Activated CD8-positive, alpha-beta memory T cell treated with anti-CD3 and anti-CD28 coated beads, Interleukin-2, amount 10 ng/mL, durations not matched to agents 7 days and 5 days (primary cell): ENCODE measurements at regions not wholly inside any gene's neighbourhood (a gene's known extent, or its start where the extent isn't known, plus 50 kb on each side); places are given as distances from the start of the nearest gene placed in this dataset.

Experiments used
- ATAC-seq: fragments of 150-1000 bp; cut with Tn5 transposase; one replicate; pipeline ENCODE4 v1.10.0; 2021; ENCODE audit warnings: moderate library complexity
- CTCF ChIA-PET: fragments of 350-600 bp; sonication (Branson Sonifier 250); formaldehyde crosslinking; loops from one replicate; lab custom pipeline; 2021; ENCODE audit warnings: antibody characterized with exemption; lab: Charles Lee
- DNase-seq: peaks from one replicate; pipeline ENCODE4 v3.0.0-alpha.2; 2020
- H3K27ac Mint-ChIP-seq: one replicate; pipeline ENCODE4 v1.8.0; 2021; ENCODE audit warnings: mild to moderate bottlenecking, mixed read lengths
- H3K27me3 Mint-ChIP-seq: one replicate; pipeline ENCODE4 v1.8.0; 2021; ENCODE audit warnings: mixed read lengths
- H3K36me3 Mint-ChIP-seq: one replicate; pipeline ENCODE4 v1.8.0; 2021; ENCODE audit warnings: mild to moderate bottlenecking, mixed read lengths
- H3K4me1 Mint-ChIP-seq: one replicate; pipeline ENCODE4 v1.8.0; 2021; ENCODE audit warnings: mixed read lengths
- H3K4me3 Mint-ChIP-seq: one replicate; pipeline ENCODE4 v1.8.0; 2021; ENCODE audit warnings: mild to moderate bottlenecking, moderate library complexity, mixed read lengths
- H3K9me3 Mint-ChIP-seq: one replicate; pipeline ENCODE4 v1.8.0; 2022; ENCODE audit warnings: low read depth, mixed read lengths

DNA sequence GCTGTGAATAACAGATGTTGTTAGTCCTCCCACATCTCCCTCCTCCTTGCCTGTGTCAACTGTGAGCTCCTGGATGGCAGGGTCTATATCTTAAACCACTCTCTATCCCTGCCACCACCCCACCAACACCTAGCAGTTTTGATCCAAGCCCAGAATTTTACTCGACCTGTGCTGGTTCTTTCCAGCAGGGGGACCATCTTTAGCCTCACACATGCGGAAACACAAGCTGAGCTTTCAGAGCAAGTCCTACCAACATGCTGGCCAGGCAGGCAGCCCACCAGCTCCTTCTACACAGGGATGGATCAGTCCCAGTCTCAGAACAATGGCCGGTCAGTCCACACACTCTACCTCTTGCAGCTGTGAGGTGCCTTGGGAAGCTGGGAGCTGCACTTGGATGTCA lies 231.5 kb downstream of the NXPE2 start:
- Mint-ChIP-seq H3K4me3 (no peak overlapping the region), H3K36me3 (no peaks in the 10 kb centered on the region), H3K9me3 (peaks cover 3% of the 10 kb centered on the region), H3K27ac (no peak overlapping the region), H3K27me3 (no peaks in the 10 kb centered on the region), H3K4me1 (no peaks in the 10 kb centered on the region)
- DNase-seq = no peak
- CTCF ChIA-PET = no interaction called here
- ATAC-seq = no peak

DNA sequence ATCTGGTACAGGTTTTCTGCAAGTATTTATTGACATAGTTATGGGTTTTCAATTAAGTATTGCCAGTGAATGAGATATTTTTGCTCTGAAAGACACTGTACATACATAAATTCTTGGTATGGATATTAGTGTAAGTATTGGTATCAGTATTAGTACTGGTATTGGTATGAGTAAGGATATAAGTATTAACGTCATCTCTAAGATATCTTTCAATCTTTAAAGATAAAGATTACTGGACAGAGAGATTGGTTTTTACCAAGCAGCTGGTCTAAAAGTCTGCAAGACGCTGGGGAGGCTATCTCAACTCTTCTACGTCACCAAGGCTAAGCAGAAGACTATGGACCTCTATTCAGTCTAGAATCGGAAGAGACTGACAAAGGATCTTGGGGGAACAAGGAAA lies 234.5 kb downstream of the NXPE2 start:
- Mint-ChIP-seq H3K9me3 (peaks cover 3% of the 10 kb centered on the region), H3K27me3 (no peaks in the 10 kb centered on the region), H3K4me1 (no peaks in the 10 kb centered on the region), H3K36me3 (no peaks in the 10 kb centered on the region), H3K4me3 (no peak overlapping the region), H3K27ac (no peak overlapping the region)
- CTCF ChIA-PET = no interaction called here
- ATAC-seq (no peak), DNase-seq (no peak)

DNA sequence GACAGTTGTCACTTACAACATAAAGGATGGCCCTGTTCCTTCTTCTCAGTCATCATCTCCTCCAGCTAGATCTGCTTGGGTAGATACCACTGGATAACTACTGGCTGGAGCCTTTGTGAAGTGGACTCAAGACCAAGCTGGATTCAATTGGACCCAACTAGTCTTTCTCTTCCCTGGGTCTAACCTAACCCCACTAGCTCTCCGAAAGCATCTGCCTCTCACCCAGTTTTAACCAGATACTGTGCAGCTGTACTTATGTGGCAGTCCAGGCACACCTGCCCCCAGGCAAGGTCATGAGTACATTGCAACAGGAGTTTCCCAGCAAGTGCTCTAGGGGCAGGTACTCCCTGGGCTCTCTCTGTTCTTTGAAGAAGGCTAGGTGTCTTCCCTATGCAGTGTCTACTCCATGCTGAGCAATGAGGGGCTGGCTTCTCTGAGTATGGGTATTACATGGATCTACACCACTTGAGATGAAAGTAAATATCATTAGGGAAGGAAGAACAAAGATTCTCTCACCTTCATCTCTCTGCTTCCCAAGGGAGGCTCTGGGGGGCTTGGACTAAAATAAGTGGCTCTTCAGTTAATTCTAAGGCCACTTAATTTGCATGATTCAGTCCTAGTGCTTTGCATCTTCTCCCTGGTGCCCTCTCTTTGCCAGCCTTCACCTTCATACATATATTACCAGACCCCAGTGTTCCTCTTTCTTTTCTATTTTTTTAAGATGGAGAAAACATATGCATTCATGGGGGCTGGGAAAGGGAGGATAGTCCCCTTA lies 236.1 kb downstream of the NXPE2 start:
- no peak for ATAC-seq
- CTCF ChIA-PET = no interaction called here
- H3K9me3 Mint-ChIP-seq = peaks cover 5% of the 10 kb centered on the region

DNA sequence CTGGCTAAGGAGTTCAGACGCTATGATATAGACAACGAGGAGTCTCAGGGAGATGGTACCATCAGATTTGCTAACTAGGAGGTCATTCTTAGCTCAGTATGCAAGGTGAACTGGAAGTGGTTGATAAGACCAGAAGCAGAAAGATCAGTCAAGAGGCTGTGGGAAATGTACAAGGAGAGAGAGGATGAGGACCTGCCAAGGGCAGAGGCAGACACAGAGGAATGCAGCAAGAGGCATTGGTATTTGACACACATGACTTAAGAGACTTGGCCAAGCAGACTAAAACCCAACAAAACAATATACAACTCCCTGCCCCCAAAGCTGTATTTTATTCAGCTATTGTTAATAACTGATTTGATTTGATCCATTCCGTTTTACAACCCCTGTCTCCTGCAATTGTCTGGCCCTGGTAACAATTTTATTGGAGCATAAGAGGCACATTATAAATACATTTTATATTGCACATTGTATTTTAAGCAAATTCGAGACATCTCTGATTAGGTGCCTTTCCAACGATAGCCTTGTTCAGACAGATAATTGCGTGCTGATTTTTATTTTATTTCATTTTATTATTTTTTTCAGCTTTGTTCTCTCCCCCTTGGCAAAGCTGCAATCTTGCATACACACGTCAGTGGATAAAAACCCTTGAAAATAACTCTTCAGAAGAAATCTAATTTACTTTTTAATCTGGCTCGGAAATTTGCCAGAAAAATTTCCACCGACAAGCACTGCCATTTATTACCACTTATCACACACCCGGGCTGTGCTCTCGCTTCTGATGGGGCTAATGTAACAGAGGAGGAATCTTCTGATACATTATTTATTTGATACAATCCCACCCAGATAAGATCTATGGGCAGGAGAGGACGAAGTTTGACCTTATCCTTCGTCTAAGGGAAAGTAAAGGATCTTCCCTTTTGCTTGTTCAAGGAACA lies 237.8 kb downstream of the NXPE2 start:
- no peaks in the 10 kb centered on the region for H3K4me1 Mint-ChIP-seq
- no peak for DNase-seq

More for the DNA sequence above, 236.1 kb downstream of the NXPE2 start:
- DNase-seq = no peak
- Mint-ChIP-seq H3K4me1 (no peaks in the 10 kb centered on the region), H3K36me3 (no peaks in the 10 kb centered on the region), H3K4me3 (no peak overlapping the region), H3K27me3 (no peaks in the 10 kb centered on the region), H3K27ac (no peak overlapping the region)

DNA sequence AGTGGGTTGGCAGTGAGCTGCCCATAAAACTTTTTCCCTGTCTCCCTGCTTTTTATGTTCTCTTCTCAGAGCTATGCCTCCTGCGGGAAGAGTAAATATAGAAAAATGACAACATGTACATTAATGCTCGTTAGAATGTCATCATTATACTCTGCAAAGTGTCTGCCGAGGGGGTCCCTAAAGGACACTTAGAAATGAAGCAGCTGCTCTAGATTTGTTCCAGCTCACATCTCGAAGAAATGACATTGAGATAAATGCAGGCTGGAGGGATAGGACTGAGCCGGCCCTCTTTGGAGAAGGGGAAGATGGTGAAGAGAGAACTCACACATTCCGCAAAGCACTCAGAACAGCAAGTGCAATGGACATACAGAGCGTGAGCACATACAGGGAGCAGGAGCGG lies 240.0 kb downstream of the NXPE2 start:
- no peak overlapping the region for H3K27ac Mint-ChIP-seq
- CTCF ChIA-PET = no interaction called here
- H3K9me3 Mint-ChIP-seq = peaks cover 2% of the 10 kb centered on the region
- no peak for ATAC-seq
- H3K27me3 Mint-ChIP-seq = no peaks in the 10 kb centered on the region
- no peaks in the 10 kb centered on the region for H3K4me1 Mint-ChIP-seq
- H3K4me3 Mint-ChIP-seq = no peak overlapping the region
- DNase-seq = no peak
- H3K36me3 Mint-ChIP-seq = no peaks in the 10 kb centered on the region

More for the DNA sequence above, 237.8 kb downstream of the NXPE2 start:
- ATAC-seq = no peak
- Mint-ChIP-seq H3K27ac (no peak overlapping the region), H3K4me3 (no peak overlapping the region), H3K36me3 (no peaks in the 10 kb centered on the region), H3K9me3 (peaks cover 5% of the 10 kb centered on the region), H3K27me3 (no peaks in the 10 kb centered on the region)
- CTCF ChIA-PET = no interaction called here

DNA sequence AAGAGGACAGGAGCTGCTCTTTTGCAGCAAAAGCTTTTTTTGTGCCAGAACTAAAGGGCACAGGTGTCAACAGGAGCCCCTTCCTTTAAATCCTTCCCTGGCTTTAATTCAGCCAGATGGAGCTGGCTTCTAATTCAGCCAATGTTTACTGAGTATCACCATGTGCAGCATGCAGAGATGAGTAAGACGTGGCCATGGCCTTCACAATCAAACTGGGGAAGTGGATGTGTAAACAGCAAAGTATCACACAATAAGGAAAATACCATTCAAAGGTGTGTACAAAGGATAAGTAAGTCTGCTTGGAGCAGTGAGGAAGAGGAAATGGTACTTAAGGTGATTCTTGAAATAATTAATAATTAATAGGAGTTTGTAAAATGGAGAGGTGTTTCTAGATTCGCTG lies 243.4 kb downstream of the NXPE2 start:
- H3K36me3 Mint-ChIP-seq = no peaks in the 10 kb centered on the region

DNA sequence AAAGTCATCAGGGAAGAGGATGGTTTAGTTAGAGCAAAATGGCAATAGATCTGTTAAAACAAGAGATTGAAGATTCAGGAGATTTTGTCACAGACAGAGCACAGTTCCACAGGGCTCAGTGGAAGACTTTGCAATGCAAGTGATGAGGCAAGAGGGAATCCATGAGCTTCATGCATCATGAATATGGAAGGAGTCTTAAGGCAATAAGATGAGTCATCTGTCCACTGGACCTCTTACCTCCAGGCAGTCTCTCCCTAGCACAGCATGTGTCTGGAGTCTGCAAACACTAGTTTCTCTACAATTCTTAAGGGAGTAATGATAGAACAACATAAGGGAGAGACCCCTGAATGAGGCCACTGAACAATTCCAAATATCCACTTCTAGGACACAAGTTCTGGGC lies 245.7 kb downstream of the NXPE2 start:
- Mint-ChIP-seq H3K9me3 (no peaks in the 10 kb centered on the region), H3K4me1 (no peaks in the 10 kb centered on the region), H3K36me3 (no peaks in the 10 kb centered on the region), H3K27ac (no peak overlapping the region), H3K4me3 (no peak overlapping the region), H3K27me3 (no peaks in the 10 kb centered on the region)
- no peak for DNase-seq
- CTCF ChIA-PET = no interaction called here
- ATAC-seq = no peak

More for the DNA sequence above, 243.4 kb downstream of the NXPE2 start:
- Mint-ChIP-seq H3K4me3 (no peak overlapping the region), H3K27ac (no peak overlapping the region), H3K4me1 (no peaks in the 10 kb centered on the region), H3K27me3 (no peaks in the 10 kb centered on the region), H3K9me3 (peaks cover 2% of the 10 kb centered on the region)
- ATAC-seq (no peak), DNase-seq (no peak)
- CTCF ChIA-PET = no interaction called here

DNA sequence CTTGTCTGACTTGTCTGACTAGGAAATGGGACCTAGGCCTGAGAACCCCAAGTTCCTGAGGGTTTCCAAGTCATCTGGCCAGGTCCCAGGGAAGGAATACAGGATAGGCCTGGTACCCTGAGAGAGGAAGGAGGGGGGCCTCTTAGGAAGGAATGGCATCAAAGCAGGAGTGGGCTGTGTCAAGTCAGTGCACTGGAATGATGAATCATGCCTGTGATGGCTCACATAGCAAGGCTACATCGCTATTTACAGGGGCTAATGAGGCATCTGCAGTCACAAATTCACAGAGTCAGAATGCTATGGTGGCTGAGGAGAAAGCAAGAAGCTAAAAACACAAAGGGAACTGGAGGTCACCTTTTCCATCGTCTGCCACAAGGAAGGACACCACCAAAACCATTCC lies 247.3 kb downstream of the NXPE2 start:
- Mint-ChIP-seq H3K9me3 (no peaks in the 10 kb centered on the region), H3K36me3 (no peaks in the 10 kb centered on the region)
- CTCF ChIA-PET = no interaction called here

DNA sequence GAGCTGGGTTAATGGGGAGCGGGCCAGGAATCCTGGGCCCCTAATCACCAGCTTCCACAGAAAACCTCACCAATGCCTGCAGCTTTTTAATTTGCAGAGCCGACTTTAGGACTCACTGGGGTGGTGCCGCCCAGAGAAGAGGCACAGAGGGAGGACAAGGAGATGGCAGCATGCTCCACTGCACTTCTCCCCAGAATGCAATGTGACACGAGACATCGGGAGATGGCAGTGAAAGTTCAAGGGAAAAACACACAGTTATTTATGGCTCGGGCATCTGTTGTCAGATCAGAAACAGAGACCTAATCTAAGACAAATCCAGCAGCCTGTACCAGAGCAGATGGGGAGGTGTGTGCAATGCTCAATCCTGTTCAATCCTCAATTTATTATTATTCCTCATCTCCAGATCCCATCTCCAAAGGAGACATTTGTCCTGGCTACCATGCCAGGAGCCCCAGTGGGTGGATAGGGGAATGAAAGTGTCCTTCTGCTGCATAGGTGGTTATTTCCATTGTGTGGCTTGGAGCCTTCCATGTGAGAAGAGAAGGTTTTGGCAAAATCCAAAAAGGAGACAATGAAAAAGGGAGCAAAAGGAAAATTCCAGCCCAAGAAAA lies 250.0 kb downstream of the NXPE2 start:
- no peak for DNase-seq
- Mint-ChIP-seq H3K36me3 (no peaks in the 10 kb centered on the region), H3K27me3 (no peaks in the 10 kb centered on the region), H3K4me1 (no peaks in the 10 kb centered on the region), H3K9me3 (no peaks in the 10 kb centered on the region), H3K27ac (no peak overlapping the region), H3K4me3 (no peak overlapping the region)
- CTCF ChIA-PET = no interaction called here
- ATAC-seq = no peak

More for the DNA sequence above, 247.3 kb downstream of the NXPE2 start:
- ATAC-seq (no peak), DNase-seq (no peak)
- H3K27me3 Mint-ChIP-seq = no peaks in the 10 kb centered on the region
- H3K4me3 Mint-ChIP-seq = no peak overlapping the region
- H3K4me1 Mint-ChIP-seq = no peaks in the 10 kb centered on the region
- H3K27ac Mint-ChIP-seq = no peak overlapping the region

DNA sequence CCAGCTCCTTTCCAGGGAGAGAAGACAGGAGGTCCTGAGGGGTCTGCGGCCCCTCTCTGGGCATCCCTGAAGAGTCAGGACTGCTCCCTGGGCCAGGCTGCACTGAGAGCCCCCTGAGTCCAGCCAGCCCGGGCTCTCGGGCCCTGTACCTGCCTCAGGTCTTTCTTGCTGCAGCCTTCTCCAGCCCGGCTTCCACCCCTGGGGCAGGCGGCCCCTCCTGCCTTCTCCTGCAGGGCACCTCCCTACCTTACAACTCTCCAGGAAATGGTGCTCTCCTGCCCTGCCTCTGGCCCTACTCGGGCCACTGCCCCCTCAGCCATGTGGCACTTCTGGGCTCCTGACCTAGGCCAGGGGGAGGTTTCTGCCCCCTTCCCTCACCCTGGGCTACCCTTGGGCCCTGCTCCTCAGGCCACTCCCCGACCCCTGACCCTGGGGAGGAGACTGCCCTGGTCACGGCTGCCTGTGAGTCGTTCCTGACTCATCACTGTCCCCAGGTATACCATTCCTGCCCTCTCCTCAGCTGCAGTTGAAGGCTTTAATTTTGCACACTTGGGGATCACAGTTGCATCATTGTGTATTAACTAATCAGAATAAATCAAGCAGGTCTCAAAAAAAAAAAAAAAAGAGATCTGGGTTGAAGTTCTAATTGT lies 251.1 kb downstream of the NXPE2 start:
- DNase-seq (no peak), ATAC-seq (no peak)
- H3K4me1 Mint-ChIP-seq = no peaks in the 10 kb centered on the region
- no peaks in the 10 kb centered on the region for H3K36me3 Mint-ChIP-seq
- H3K27ac Mint-ChIP-seq = no peak overlapping the region
- H3K27me3 Mint-ChIP-seq = no peaks in the 10 kb centered on the region
- H3K4me3 Mint-ChIP-seq = no peak overlapping the region
- H3K9me3 Mint-ChIP-seq = no peaks in the 10 kb centered on the region
- CTCF ChIA-PET = no interaction called here

DNA sequence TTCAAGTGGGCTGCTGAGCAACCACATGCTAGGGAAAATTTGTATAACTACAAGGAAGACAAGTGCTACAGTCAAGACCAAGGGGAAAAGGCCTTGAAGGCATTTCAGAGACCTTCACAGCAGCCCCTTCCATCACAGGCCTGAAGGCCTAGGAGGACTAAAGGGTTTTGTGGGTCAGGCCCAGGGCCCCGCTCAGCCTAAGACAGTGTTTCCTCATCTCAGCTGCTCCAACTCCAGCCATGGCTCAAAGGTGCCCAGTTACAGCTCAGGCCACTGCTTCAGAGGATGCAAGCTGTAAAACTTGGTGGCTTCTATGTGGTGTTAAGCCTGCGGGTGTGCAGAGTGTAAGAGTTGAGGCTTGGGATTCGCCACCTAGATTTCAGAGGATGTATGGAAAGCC lies 260.5 kb downstream of the NXPE2 start:
- Mint-ChIP-seq H3K27ac (no peak overlapping the region), H3K4me3 (no peak overlapping the region), H3K27me3 (no peaks in the 10 kb centered on the region), H3K9me3 (peaks cover 6% of the 10 kb centered on the region), H3K4me1 (no peaks in the 10 kb centered on the region), H3K36me3 (no peaks in the 10 kb centered on the region)
- CTCF ChIA-PET = no interaction called here
- DNase-seq (no peak), ATAC-seq (no peak)

DNA sequence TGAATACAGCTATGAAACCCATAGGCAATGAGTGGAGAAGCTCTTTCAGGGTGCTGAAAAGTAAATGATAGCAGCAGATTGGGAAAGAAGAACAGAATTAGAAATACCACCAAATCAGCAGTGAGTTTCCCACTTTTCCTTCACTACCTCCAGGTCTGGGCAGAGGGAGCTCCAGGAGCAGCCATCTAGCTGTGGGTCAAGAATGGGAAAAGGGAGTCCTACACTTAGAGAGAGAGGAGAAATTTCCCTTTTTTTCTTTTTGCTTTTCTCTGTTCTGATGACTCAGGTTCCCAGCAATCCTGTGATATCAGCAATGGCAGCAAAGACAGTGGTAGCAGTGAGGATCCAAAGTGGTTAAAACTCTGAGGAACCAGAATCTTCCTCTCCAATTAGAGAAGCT lies 263.9 kb downstream of the NXPE2 start:
- CTCF ChIA-PET = no interaction called here
- Mint-ChIP-seq H3K27me3 (no peaks in the 10 kb centered on the region), H3K36me3 (no peaks in the 10 kb centered on the region), H3K9me3 (peaks cover 6% of the 10 kb centered on the region), H3K27ac (no peak overlapping the region), H3K4me1 (no peaks in the 10 kb centered on the region), H3K4me3 (no peak overlapping the region)
- ATAC-seq = no peak
- no peak for DNase-seq

DNA sequence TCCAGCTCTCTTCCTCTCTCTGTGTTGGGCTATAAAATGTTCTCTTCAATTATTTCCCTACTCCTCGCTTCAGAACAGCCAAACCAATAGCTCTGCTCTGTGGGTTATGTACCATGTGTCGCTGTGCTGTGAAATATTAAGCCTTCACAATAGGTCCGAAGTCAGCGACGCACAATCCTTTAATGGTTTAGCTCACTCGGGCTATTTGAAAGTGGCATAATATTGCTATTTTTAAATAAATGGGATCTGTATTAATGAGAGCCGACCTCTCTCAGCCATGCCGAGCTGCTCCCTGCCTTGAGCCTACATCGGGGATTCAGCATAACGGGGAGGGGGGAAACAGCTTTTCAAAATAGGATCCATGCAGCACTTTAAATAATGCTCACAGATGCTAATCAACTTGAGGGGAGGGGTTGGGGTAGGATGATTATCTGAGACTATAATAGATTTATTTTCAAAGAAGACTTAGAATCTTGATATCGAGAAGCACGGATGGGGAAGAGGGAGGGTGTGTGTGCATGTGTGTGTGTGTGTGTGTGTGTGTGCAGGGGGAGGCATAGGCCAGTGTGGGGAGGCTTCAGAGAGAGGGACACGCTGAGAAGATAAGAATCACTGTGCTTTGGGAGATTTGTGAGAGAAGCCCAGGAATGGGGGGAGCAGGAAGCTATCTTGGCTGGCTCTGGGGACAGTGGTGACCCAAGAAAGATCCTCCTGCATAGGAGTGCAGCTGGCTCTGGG lies 271.5 kb downstream of the NXPE2 start:
- CTCF ChIA-PET = no interaction called here
- H3K27me3 Mint-ChIP-seq = no peaks in the 10 kb centered on the region
- H3K4me3 Mint-ChIP-seq = no peak overlapping the region
- DNase-seq = no peak
- no peaks in the 10 kb centered on the region for H3K9me3 Mint-ChIP-seq
- H3K36me3 Mint-ChIP-seq = no peaks in the 10 kb centered on the region
- H3K27ac Mint-ChIP-seq = no peak overlapping the region
- H3K4me1 Mint-ChIP-seq = no peaks in the 10 kb centered on the region
- ATAC-seq = no peak
